ENCODE measurements at regions not wholly inside any gene's neighbourhood (a gene's known extent, or its start where the extent isn't known, plus 50 kb on each side); places are given as distances from the start of the nearest gene placed in this dataset.

DNA sequence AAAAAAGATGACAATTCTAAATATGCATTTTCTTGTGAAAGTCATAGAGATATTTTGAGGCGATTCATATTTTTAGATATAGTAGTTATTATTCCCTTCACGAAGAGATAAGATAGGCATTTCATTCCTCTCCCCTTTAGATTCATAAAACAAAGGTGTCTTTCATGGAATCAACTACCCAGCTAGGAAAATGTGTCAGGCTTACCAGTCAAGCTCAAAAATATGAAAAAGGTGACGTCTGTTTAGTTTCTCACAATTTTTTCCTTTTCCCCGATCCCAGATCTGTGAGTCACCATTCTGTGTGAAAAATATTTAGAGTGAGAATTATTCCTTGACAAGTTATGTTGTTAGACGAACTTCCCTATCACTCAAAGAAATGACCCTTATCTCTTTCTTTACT lies 95.4 kb upstream of the FN1 start (continued):
- TF ChIP-seq MXI1 (IDR thresholded peaks at IDR 0.05; ENCODE audit: low read depth, low read length) = no peak
- TF ChIP-seq TAF1 (IDR thresholded peaks at IDR 0.05; ENCODE audit: borderline replicate concordance, low read depth, low read length) = no peak
- TF ChIP-seq, protein P1, sequence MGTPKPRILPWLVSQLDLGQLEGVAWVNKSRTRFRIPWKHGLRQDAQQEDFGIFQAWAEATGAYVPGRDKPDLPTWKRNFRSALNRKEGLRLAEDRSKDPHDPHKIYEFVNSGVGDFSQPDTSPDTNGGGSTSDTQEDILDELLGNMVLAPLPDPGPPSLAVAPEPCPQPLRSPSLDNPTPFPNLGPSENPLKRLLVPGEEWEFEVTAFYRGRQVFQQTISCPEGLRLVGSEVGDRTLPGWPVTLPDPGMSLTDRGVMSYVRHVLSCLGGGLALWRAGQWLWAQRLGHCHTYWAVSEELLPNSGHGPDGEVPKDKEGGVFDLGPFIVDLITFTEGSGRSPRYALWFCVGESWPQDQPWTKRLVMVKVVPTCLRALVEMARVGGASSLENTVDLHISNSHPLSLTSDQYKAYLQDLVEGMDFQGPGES (IDR thresholded peaks at IDR 0.05; ENCODE audit: low read depth, low read length) = no peak
- TF ChIP-seq RFX5 (IDR thresholded peaks at IDR 0.05; ENCODE audit: low read length) = no peak
- no peak for TF ChIP-seq RCOR1 (IDR thresholded peaks at IDR 0.05; ENCODE audit: low read length)
- peak; percentile 34; the same call in 1 of the 2 replicates for TF ChIP-seq FOXM1 (IDR thresholded peaks at IDR 0.05; ENCODE audit: low read depth)
- TF ChIP-seq FOSL2 (IDR thresholded peaks at IDR 0.05; ENCODE audit: borderline replicate concordance, low read depth) = peak; percentile 66
- 0 out of 2 replicates have a peak, but pooled peaks have one; percentile 37 for TF ChIP-seq NFIC (IDR thresholded peaks at IDR 0.05; ENCODE audit: borderline replicate concordance)

DNA sequence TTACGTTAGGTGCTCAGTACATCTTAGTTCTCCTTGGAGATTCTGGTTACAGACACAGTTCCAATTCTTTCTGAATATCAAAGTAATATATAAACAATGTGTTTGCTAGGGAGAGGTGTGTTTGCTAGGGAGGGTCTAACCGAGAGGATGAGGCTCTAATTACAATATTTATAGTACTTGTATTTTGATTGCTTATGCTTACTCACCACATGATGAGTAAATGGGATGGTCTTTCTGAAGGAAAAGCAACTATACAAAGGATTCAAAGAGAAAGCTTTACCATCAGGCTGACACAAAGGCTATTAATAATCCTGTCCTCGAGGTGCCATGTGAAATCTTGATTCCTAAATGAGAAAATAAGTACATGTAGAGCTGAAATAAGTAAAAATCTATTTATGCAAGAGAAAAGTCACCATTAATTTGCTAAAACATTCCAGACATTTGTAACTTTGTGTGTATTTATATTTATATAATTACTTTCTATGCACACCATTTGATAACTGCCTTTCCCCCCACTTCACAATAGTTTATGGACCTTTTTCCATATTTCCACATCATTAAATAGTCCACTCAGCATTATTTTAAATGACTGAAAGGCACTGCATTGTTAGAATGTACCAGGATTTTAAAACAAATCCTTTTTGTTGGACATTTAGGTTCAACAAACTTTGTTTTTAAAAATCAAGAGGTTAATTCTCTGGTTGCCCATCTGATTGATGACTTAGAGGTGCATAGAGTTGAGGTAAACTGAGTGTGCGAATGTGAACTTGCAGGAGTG lies 94.5 kb upstream of the FN1 start:
- Histone ChIP-seq H2AFZ (ENCODE audit: low read depth) (no peak overlapping the region), H3K4me1 (ENCODE audit: control insufficient read depth in 1 of 2, insufficient read depth in 2 of 2, low read depth in 1 of 2, low read length in 1 of 2) (peaks cover 0 to 34% of the 10 kb centered on the region in 2 experiments; a peak in 3 of 4 replicates), H3K4me3 (ENCODE audit: low read depth in 2 of 2, low read length in 1 of 2) (no peak overlapping the region), H3K4me2 (peak overlapping the region; percentile 14; the same call in 1 of the 2 replicates), H3F3A (replicated peaks; ENCODE audit: insufficient read depth) (peaks cover 47% of the 10 kb centered on the region), H3K9me3 (no peaks in the 10 kb centered on the region), H4K20me1 (ENCODE audit: insufficient read depth) (no peaks in the 10 kb centered on the region), H3K9ac (peak overlapping the region; percentile 62), H3K36me3 (replicated peaks in 1 of 2; ENCODE audit: control insufficient read depth in 1 of 2, insufficient read depth in 2 of 2, low read length in 1 of 2) (no peaks in the 10 kb centered on the region), H3K27me3 (ENCODE audit: insufficient read depth) (no peaks in the 10 kb centered on the region), H3K9me2 (no peaks in the 10 kb centered on the region), H3K27ac (ENCODE audit: low read depth in 2 of 2, low read length in 1 of 2) (peak overlapping the region; percentile 67 to 98; a peak in 3 of 4 replicates), H3K79me2 (ENCODE audit: insufficient read depth) (no peaks in the 10 kb centered on the region)
- 55% methylated on average over 4 of the region's 4 CpGs for WGBS (ENCODE audit: low lambda C conversion rate)
- ChIA-PET CTCF (no interaction called here), POLR2A (no interaction called here)
- TF ChIP-seq FOSL2 (IDR thresholded peaks at IDR 0.05; ENCODE audit: borderline replicate concordance, low read depth) = peak; percentile 44; the same call in 1 of the 2 replicates
- TF ChIP-seq FOXM1 (IDR thresholded peaks at IDR 0.05; ENCODE audit: low read depth) = no peak
- TF ChIP-seq FOXJ3 (CRISPR knock-in tag; IDR thresholded peaks at IDR 0.05) = no peak
- TF ChIP-seq, protein P2, sequence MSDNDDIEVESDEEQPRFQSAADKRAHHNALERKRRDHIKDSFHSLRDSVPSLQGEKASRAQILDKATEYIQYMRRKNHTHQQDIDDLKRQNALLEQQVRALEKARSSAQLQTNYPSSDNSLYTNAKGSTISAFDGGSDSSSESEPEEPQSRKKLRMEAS (IDR thresholded peaks at IDR 0.05; ENCODE audit: low read depth) = no peak
- TF ChIP-seq TEAD4 (IDR thresholded peaks at IDR 0.05; ENCODE audit: borderline replicate concordance, insufficient read depth) = no peak
- TF ChIP-seq, protein P3, sequence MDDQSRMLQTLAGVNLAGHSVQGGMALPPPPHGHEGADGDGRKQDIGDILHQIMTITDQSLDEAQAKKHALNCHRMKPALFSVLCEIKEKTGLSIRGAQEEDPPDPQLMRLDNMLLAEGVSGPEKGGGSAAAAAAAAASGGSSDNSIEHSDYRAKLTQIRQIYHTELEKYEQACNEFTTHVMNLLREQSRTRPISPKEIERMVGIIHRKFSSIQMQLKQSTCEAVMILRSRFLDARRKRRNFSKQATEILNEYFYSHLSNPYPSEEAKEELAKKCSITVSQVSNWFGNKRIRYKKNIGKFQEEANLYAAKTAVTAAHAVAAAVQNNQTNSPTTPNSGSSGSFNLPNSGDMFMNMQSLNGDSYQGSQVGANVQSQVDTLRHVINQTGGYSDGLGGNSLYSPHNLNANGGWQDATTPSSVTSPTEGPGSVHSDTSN (IDR thresholded peaks at IDR 0.05) = peak; percentile 66
- peak; percentile 15; the same call in 1 of the 2 replicates for TF ChIP-seq TCF12 (IDR thresholded peaks at IDR 0.05)
- TF ChIP-seq, protein P4, sequence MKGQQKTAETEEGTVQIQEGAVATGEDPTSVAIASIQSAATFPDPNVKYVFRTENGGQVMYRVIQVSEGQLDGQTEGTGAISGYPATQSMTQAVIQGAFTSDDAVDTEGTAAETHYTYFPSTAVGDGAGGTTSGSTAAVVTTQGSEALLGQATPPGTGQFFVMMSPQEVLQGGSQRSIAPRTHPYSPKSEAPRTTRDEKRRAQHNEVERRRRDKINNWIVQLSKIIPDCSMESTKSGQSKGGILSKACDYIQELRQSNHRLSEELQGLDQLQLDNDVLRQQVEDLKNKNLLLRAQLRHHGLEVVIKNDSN (IDR thresholded peaks at IDR 0.05; ENCODE audit: borderline replicate concordance, low read depth) = no peak
- 0 out of 2 replicates have a peak, but pooled peaks have one; percentile 22 for TF ChIP-seq JUND (IDR thresholded peaks at IDR 0.05)
- DNase-seq = no peak

Data from SK-N-SH (cell line).